AG04449 (cell line): ENCODE measurements at regions not wholly inside any gene's neighbourhood (a gene's known extent, or its start where the extent isn't known, plus 50 kb on each side); places are given as distances from the start of the nearest gene placed in this dataset.

ENCODE experiments used
- CTCF ChIA-PET: fragments of 350-600 bp; formaldehyde crosslinking; extraction: SDS; loops from one replicate; lab custom pipeline; 2021; ENCODE audit warnings: antibody characterized with exemption; lab: Yijun Ruan, JAX
- POLR2A ChIA-PET: fragments of 400-600, 350-600 bp; formaldehyde crosslinking; extraction: SDS; loops from one replicate; lab custom pipeline; 2020; ENCODE audit warnings: antibody characterized with exemption, inconsistent platforms; lab: Yijun Ruan, JAX
- DNase-seq: peaks from one replicate; pipeline ENCODE4 v3.0.0-alpha.2; 2010; ENCODE audit warnings: low read depth, low spot score
- H3K4me3 ChIP-seq: 2 replicates; pipeline ENCODE4 v1.5.1; 2011; ENCODE audit warnings: low read depth, mild to moderate bottlenecking, control low read depth, low read length
- CTCF ChIP-seq: IDR thresholded peaks from one replicate; pipeline ENCODE4 v1.5.1; 2011; ENCODE audit warnings: mild to moderate bottlenecking, moderate library complexity, low read length, control low read depth, inconsistent platforms; ENCODE audit not compliant: insufficient read depth; ENCODE audit errors: missing control alignments

GRCh38 chr5:88485531-88485930 is 216.9 kb upstream of the TMEM161B start:
- no peak for DNase-seq
- CTCF ChIA-PET: no interaction called here
- POLR2A ChIA-PET: no interaction called here
- no peak overlapping the region for H3K4me3 ChIP-seq
- no peak for TF ChIP-seq CTCF

DNA sequence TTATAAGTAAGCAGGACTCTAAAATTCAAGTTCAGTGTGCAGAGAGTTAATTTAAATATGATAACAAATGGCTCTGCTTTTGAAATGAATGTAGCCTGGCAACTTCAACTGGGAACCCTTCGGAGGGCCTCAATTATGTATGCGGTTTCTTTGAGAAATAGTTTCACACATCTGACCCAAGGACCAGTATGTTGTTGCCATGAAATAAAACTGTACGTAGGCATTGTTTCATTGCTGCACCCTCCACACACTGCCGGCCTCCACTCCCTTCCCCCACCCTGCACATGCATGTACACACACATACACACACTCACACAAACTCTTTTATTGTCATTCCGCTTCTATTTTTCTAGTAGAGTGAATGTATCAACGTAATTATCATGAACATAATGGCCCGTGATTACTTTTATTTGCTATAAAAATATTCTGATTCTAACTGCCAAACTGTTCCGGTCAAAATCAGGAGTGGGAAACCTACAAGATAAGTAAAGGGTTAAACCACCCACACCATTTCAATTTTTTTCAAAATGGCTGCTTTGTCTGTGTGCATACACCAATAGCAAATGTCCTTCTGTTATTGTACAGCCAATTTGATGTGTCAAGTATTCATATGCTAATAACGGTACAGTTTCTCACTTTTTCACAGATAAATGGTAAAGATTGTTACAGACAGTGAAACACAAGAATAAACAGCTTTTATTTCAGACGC is 215.5 kb upstream of the TMEM161B start:
- no peak for DNase-seq
- ChIA-PET POLR2A (no interaction called here), CTCF (no interaction called here)
- no peak overlapping the region for H3K4me3 ChIP-seq
- TF ChIP-seq CTCF: no peak

- TF ChIP-seq CTCF: no peak
- ChIA-PET CTCF (no interaction called here), POLR2A (no interaction called here)
- DNase-seq: no peak
- H3K4me3 ChIP-seq: no peak overlapping the region
These were observed 212.3 kb upstream of the TMEM161B start for GRCh38 chr5:88480801-88481499.

DNA sequence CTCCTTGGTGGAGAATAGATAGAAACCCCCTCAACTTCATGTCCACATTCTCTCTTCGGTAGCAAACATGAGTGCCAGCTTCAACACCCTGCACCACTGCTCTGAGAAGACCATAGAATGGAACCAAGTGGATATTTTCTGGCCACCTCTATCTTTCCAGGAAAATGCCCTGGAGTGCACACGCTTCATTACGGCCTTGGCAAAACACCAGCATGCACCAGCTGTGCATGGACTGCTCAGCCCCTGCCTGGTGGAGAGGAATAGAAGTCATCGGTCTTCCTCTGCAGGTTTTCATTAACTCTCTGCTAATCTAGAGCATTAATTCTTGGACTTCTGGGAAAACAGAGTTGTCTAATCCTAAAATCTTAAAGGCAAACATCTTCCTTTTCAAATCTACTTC is 211.6 kb upstream of the TMEM161B start:
- CTCF ChIA-PET: no interaction called here
- no peak overlapping the region for H3K4me3 ChIP-seq
- POLR2A ChIA-PET: no interaction called here
- TF ChIP-seq CTCF: no peak
- no peak for DNase-seq

GRCh38 chr5:88474574-88474973 is 205.9 kb upstream of the TMEM161B start:
- TF ChIP-seq CTCF: no peak
- no peak overlapping the region for H3K4me3 ChIP-seq
- POLR2A ChIA-PET: no interaction called here
- no peak for DNase-seq
- CTCF ChIA-PET: no interaction called here

DNA sequence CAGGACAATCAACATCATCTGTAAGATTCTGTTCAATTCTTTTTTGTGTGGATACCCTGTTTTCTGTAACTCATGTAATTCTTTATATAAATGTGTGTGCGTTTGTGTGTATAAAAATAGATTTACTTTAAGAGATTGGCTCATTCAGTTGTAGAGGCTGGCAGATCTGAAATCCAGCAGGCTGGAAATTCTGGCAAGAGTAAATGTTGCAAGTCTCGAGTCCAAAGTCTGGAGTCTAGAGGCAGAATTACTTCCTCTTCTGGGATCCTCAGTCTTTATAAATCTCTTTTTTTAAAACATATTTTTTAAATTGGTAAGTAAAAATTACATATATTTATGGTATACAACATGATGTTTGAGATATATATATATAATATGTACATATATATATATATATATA is 202.1 kb upstream of the TMEM161B start:
- TF ChIP-seq CTCF: no peak
- H3K4me3 ChIP-seq: no peak overlapping the region
- POLR2A ChIA-PET: no interaction called here
- CTCF ChIA-PET: no interaction called here
- no peak for DNase-seq
